Ishikawa (cell line): ENCODE measurements at regions not wholly inside any gene's neighbourhood (a gene's known extent, or its start where the extent isn't known, plus 50 kb on each side); places are given as distances from the start of the nearest gene placed in this dataset.

Experiments used
- CEBPB ChIP-seq: IDR thresholded peaks from 2 replicates; pipeline ENCODE4 v1.6.1; 2012
- CREB1 ChIP-seq: IDR thresholded peaks from 2 replicates; pipeline ENCODE4 v1.6.1; 2012; ENCODE audit warnings: low read depth
- EGR1 ChIP-seq: IDR thresholded peaks from 2 replicates; pipeline ENCODE4 v1.6.1; 2012
- EP300 ChIP-seq: IDR thresholded peaks from 2 replicates; pipeline ENCODE4 v1.6.1; 2012; ENCODE audit warnings: borderline replicate concordance
- FOXM1 ChIP-seq: IDR thresholded peaks from 2 replicates; pipeline ENCODE4 v1.6.1; 2012; ENCODE audit warnings: low read depth, borderline replicate concordance
- NFIC ChIP-seq: IDR thresholded peaks from 2 replicates; pipeline ENCODE4 v1.6.1; 2012
- RAD21 ChIP-seq: IDR thresholded peaks from 2 replicates; pipeline ENCODE4 v1.6.1; 2012; ENCODE audit warnings: low read depth
- REST ChIP-seq: IDR thresholded peaks from 2 replicates; pipeline ENCODE4 v1.6.1; 2012; ENCODE audit warnings: low read depth, mild to moderate bottlenecking
- TAF1 ChIP-seq: IDR thresholded peaks from 2 replicates; pipeline ENCODE4 v1.6.1; 2012; ENCODE audit warnings: low read depth, mild to moderate bottlenecking
- TCF12 ChIP-seq: IDR thresholded peaks from 2 replicates; pipeline ENCODE4 v1.6.1; 2012; ENCODE audit warnings: low read depth
- TEAD4 ChIP-seq: IDR thresholded peaks from 2 replicates; pipeline ENCODE4 v1.6.1; 2012
- YY1 ChIP-seq: IDR thresholded peaks from 2 replicates; pipeline ENCODE4 v1.6.1; 2012; ENCODE audit warnings: low read depth
- ZBTB7A ChIP-seq: IDR thresholded peaks from 2 replicates; pipeline ENCODE4 v1.6.1; 2012; ENCODE audit warnings: low read depth
- TF ChIP-seq, protein P1 (sequence below): IDR thresholded peaks from 2 replicates; pipeline ENCODE4 v1.6.1; 2012
- TF ChIP-seq, protein P2 (sequence below): IDR thresholded peaks from 2 replicates; pipeline ENCODE4 v1.6.1; 2012

DNA sequence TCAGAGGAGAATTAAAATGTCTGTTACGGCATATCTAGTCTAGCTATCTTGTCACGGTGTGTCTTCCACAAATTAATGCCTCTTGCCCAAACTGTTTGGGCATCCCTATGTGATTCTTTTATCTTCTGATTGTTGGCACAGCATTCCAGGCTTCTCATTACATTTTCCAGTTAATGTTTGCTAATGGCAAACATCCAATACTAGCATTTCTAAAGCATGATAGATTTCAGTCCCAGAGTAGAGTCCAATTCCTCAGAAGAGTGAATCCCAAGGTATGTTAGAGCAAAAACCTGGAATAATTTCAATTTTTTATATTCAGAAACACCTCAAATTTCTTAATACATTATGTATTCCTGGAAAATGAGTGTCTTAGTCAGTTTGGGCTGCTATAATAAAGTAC is 684.5 kb upstream of the SLITRK1 start:
- TF ChIP-seq RAD21 (no peak), NFIC (no peak), TEAD4 (no peak), YY1 (no peak)

DNA sequence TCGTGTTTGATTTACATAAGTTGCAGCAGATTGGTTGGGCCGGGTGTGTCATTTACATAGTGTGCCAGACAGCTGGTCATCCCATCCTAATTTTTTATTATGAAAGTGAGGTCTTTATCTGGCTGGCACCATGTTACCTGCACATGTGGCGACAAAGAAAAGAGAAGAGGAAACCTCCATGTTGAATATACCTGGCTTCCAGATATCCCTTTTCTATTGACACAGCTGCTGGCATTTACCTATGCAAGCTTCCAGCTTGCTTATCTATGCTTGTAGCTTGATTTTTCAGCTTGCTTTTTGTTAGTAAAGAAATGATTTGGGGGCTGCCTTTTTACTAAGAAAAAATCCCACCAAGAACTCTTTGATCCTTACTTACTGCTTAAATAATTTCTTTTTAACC is 681.3 kb upstream of the SLITRK1 start:
- TF ChIP-seq YY1 (no peak), TEAD4 (no peak), CEBPB (no peak), EP300 (no peak)
- TF ChIP-seq, protein P1, sequence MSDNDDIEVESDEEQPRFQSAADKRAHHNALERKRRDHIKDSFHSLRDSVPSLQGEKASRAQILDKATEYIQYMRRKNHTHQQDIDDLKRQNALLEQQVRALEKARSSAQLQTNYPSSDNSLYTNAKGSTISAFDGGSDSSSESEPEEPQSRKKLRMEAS = no peak

GRCh38 chr13:84553227-84553626 is 671.0 kb upstream of the SLITRK1 start:
- no peak for TF ChIP-seq REST
- no peak for TF ChIP-seq YY1
- TF ChIP-seq NFIC = no peak
- TF ChIP-seq, protein P1 = no peak
- no peak for TF ChIP-seq EP300
- no peak for TF ChIP-seq ZBTB7A
- no peak for TF ChIP-seq CREB1
- no peak for TF ChIP-seq TCF12
- TF ChIP-seq FOXM1 = no peak
- no peak for TF ChIP-seq TAF1
- TF ChIP-seq, protein P2, sequence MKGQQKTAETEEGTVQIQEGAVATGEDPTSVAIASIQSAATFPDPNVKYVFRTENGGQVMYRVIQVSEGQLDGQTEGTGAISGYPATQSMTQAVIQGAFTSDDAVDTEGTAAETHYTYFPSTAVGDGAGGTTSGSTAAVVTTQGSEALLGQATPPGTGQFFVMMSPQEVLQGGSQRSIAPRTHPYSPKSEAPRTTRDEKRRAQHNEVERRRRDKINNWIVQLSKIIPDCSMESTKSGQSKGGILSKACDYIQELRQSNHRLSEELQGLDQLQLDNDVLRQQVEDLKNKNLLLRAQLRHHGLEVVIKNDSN = no peak
- TF ChIP-seq TEAD4 = no peak

DNA sequence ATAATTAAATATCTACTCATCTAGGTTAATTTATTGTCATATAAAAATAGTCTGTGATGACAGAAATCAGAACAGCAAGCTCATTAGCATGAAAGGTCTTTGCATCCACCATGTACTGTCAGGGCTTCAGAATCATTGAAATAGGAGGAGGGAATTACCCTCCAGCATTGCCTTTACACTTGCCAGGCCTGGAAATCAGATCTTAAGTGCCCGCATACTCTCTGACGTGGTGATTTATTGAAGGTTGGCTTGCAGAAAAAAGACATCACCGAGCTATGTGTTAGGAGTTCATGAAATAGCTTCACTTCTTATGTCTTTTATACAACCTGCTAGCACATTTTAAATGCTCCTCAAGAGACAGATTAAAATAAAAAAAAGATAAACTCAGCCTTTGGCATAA is 661.7 kb upstream of the SLITRK1 start:
- TF ChIP-seq CREB1 = no peak
- TF ChIP-seq CEBPB = no peak
- TF ChIP-seq ZBTB7A = no peak
- TF ChIP-seq TEAD4 = no peak
- no peak for TF ChIP-seq TCF12
- TF ChIP-seq, protein P1 = no peak
- TF ChIP-seq YY1 = no peak

DNA sequence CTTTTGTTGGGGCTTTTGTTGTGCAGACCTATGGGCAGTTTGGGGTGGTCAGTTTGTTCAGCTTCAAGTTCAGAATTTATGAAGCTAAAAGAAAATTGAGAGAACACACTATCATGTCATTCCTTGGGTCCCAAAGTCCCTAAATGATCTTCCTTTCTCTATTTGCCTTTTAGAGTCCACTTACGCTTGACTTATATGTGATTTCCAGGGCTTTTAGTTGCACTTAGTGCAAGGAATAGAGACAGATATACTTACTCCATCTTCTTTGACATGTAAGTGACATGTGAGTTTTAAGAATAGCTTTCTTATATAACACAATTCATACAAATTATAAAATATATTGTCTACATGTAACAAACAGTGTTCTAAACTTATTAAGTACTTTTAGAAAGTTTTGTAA is 660.1 kb upstream of the SLITRK1 start:
- no peak for TF ChIP-seq REST

DNA sequence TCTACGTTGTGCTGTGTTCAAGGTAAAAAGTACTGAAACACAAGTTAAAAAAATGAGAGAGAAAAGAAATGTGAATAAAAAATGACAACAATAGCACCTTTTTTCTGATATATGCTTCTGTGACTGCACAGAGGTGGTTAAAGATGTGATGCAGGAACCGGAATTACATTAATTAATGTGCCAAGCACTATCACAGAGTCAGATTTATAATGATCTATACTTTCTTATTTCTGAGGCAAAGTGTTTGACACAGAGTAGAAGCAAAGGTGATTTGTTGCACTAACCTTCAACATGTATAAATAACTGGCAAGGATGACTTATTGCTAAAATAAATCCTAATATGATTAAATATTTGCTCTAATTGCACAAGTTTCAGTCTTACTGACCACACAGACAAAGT is 654.6 kb upstream of the SLITRK1 start:
- TF ChIP-seq EGR1 (no peak), EP300 (no peak), CREB1 (no peak), RAD21 (no peak), ZBTB7A (no peak), TEAD4 (no peak), NFIC (no peak), TCF12 (no peak), CEBPB (no peak), YY1 (no peak), FOXM1 (no peak), REST (no peak), TAF1 (no peak)
- TF ChIP-seq, protein P1 = no peak
- TF ChIP-seq, protein P2 = no peak
